ENCODE measurements at regions not wholly inside any gene's neighbourhood (a gene's known extent, or its start where the extent isn't known, plus 50 kb on each side); places are given as distances from the start of the nearest gene placed in this dataset.

DNA sequence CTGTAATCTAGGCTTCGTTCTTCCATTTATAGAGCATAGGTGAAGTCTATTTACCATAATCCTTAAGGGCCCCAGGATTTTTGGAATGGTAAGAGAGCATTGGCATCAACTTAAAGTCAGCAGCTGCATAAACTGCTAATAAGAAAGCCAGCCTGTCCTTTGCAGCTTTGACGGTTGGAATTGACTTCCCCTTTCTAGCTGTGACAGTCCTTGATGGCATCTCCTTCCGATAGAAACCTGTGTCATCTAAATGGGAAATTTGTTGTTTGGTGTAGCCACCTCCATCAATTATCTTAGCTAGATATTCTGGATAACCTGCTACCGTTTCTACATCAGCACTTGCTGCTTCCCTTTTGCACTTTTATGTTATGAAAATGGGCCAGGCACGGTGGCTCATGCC lies 58.0 kb upstream of the GLYATL1B start:
- TF ChIP-seq, protein P1, sequence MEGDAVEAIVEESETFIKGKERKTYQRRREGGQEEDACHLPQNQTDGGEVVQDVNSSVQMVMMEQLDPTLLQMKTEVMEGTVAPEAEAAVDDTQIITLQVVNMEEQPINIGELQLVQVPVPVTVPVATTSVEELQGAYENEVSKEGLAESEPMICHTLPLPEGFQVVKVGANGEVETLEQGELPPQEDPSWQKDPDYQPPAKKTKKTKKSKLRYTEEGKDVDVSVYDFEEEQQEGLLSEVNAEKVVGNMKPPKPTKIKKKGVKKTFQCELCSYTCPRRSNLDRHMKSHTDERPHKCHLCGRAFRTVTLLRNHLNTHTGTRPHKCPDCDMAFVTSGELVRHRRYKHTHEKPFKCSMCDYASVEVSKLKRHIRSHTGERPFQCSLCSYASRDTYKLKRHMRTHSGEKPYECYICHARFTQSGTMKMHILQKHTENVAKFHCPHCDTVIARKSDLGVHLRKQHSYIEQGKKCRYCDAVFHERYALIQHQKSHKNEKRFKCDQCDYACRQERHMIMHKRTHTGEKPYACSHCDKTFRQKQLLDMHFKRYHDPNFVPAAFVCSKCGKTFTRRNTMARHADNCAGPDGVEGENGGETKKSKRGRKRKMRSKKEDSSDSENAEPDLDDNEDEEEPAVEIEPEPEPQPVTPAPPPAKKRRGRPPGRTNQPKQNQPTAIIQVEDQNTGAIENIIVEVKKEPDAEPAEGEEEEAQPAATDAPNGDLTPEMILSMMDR (IDR thresholded peaks at IDR 0.05 in 2 of 3, conservative IDR thresholded peaks at IDR 0.05 in 1 of 3; ENCODE audit: borderline replicate concordance in 1 of 3, insufficient read depth in 1 of 3, low read depth in 2 of 3, low read length in 2 of 3) = no peak
- TF ChIP-seq POLR2A (IDR thresholded peaks at IDR 0.05; ENCODE audit: borderline replicate concordance, extremely low read depth, insufficient read depth, insufficient read length) (no peak), EGR1 (IDR thresholded peaks at IDR 0.05; ENCODE audit: low read depth) (no peak), YY1 (IDR thresholded peaks at IDR 0.05; ENCODE audit: extremely low read depth, insufficient replicate concordance, low read depth, low read length) (no peak), CEBPB (IDR thresholded peaks at IDR 0.05; ENCODE audit: low read depth) (no peak)
- TF ChIP-seq, protein P2, sequence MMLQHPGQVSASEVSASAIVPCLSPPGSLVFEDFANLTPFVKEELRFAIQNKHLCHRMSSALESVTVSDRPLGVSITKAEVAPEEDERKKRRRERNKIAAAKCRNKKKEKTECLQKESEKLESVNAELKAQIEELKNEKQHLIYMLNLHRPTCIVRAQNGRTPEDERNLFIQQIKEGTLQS (IDR thresholded peaks at IDR 0.05) = no peak

Data from HCT116 (cell line).